H1 (cell line): ENCODE measurements at regions not wholly inside any gene's neighbourhood (a gene's known extent, or its start where the extent isn't known, plus 50 kb on each side); places are given as distances from the start of the nearest gene placed in this dataset.

ENCODE experiments used
- CTCF ChIA-PET: fragments of 300-600 bp; sonication (Branson Sonifier 250); formaldehyde crosslinking; loops from one replicate; lab custom pipeline; 2021; ENCODE audit not compliant: partially characterized antibody; lab: Charles Lee
- POLR2A ChIA-PET: fragments of 300-600 bp; sonication (Branson Sonifier 250); formaldehyde crosslinking; loops from one replicate; lab custom pipeline; 2021; ENCODE audit warnings: inconsistent platforms; ENCODE audit not compliant: partially characterized antibody; lab: Charles Lee
- DNase-seq, 2 experiments: peaks; one replicate each; pipeline versions ENCODE4 v3.0.0 to v3.0.0-alpha.2; 2010 to 2022; ENCODE audit warnings: low spot score in 2 of 2, low read depth in 1 of 2, mixed read lengths in 1 of 2
- FAIRE-seq: peaks from 2 replicates; lab custom pipeline; 2011; peaks lifted over from hg19 to GRCh38; lab: Jason Lieb, UNC
- H2AFZ ChIP-seq: 2 replicates; pipeline ENCODE4 v1.8.1; 2012; ENCODE audit warnings: low read length, inconsistent platforms
- H2AK5ac ChIP-seq: 2 replicates; pipeline ENCODE4 v1.6.1; 2013; ENCODE audit warnings: low read depth, low read length
- H2BK120ac ChIP-seq: replicated peaks from 2 replicates; pipeline ENCODE3; 2013; ENCODE audit warnings: low read depth, low read length, inconsistent platforms
- H2BK12ac ChIP-seq: 2 replicates; pipeline ENCODE4 v1.6.1; 2013; ENCODE audit warnings: low read depth, low read length
- H2BK15ac ChIP-seq: 2 replicates; pipeline ENCODE4 v1.6.1; 2013; ENCODE audit warnings: low read length
- H2BK20ac ChIP-seq: 2 replicates; pipeline ENCODE4 v1.6.1; 2013; ENCODE audit warnings: low read length
- H2BK5ac ChIP-seq: 2 replicates; pipeline ENCODE4 v1.6.1; 2013; ENCODE audit warnings: low read depth, low read length
- H3K14ac ChIP-seq: 2 replicates; pipeline ENCODE4 v1.6.1; 2013; ENCODE audit warnings: inconsistent platforms; ENCODE audit not compliant: insufficient read length
- H3K18ac ChIP-seq: 2 replicates; pipeline ENCODE4 v1.6.1; 2013; ENCODE audit warnings: low read length; ENCODE audit errors: extremely low read depth
- H3K23ac ChIP-seq: 2 replicates; pipeline ENCODE4 v1.6.1; 2013; ENCODE audit warnings: inconsistent platforms; ENCODE audit not compliant: insufficient read length
- H3K23me2 ChIP-seq: 2 replicates; pipeline ENCODE4 v1.6.1; 2013; ENCODE audit warnings: low read depth, low read length
- H3K27ac ChIP-seq: 2 replicates; pipeline ENCODE4 v1.6.1; 2011; ENCODE audit warnings: low read depth, low read length, inconsistent platforms
- H3K27me3 ChIP-seq, 4 experiments: replicated peaks in 1 of 4; 1 replicate in 1 of 4; 2 replicates in 3 of 4; pipeline versions ENCODE4 v1.6.1 to v1.8.1; 2011 to 2013; ENCODE audit warnings: low read length in 3 of 4, mild to moderate bottlenecking in 3 of 4, inconsistent platforms in 2 of 4, mixed read lengths in 2 of 4, moderate library complexity in 1 of 4; ENCODE audit not compliant: control insufficient read depth in 3 of 4, insufficient read depth in 3 of 4; ENCODE audit errors: extremely low read depth in 1 of 4
- H3K36me3 ChIP-seq, 4 experiments: 2 replicates each; pipeline versions ENCODE4 v1.6.1 to v1.8.1; 2011 to 2013; ENCODE audit warnings: mild to moderate bottlenecking in 4 of 4, low read length in 3 of 4, moderate library complexity in 2 of 4, control low read depth in 1 of 4, inconsistent platforms in 1 of 4; ENCODE audit not compliant: insufficient read depth in 4 of 4, control insufficient read depth in 2 of 4
- H3K4ac ChIP-seq: replicated peaks from 2 replicates; pipeline ENCODE3; 2013; ENCODE audit warnings: low read length, low read depth, mixed read lengths, inconsistent platforms; ENCODE audit not compliant: insufficient read length
- H3K4me1 ChIP-seq, 4 experiments: replicated peaks in 1 of 4; 1 replicate in 1 of 4; 2 replicates in 3 of 4; pipeline versions ENCODE4 v1.6.1 to v1.8.1; 2011 to 2013; ENCODE audit warnings: low read length in 3 of 4, inconsistent platforms in 2 of 4, mixed read lengths in 1 of 4; ENCODE audit not compliant: insufficient read depth in 4 of 4, control insufficient read depth in 3 of 4
- H3K4me2 ChIP-seq, 2 experiments: 2 replicates each; pipeline versions ENCODE4 v1.6.1 to v1.8.1; 2011 to 2013; ENCODE audit warnings: low read depth in 2 of 2, low read length in 2 of 2, control low read depth in 1 of 2, inconsistent platforms in 1 of 2, mild to moderate bottlenecking in 1 of 2; ENCODE audit not compliant: insufficient read depth in 1 of 2
- H3K4me3 ChIP-seq, 4 experiments: fragments of 200-600, 300-600 bp in 1 of 4; sonication (generic), shearing (Covaris generic), sonication (Bioruptor Twin) in 1 of 4; 2 replicates each; pipeline versions ENCODE4 v1.5.1 to v1.8.1; 2011 to 2016; ENCODE audit warnings: low read length in 4 of 4, low read depth in 3 of 4, control low read depth in 2 of 4, inconsistent platforms in 2 of 4, mild to moderate bottlenecking in 2 of 4, mixed read lengths in 1 of 4, moderate library complexity in 1 of 4; ENCODE audit not compliant: insufficient read depth in 2 of 4; ENCODE audit errors: extremely low read depth in 1 of 4
- H3K56ac ChIP-seq: replicated peaks from 2 replicates; pipeline ENCODE3; 2013; ENCODE audit warnings: low read depth, mild to moderate bottlenecking, mixed read lengths, low read length, inconsistent platforms; ENCODE audit not compliant: insufficient read length
- H3K79me1 ChIP-seq: 2 replicates; pipeline ENCODE4 v1.6.1; 2013; ENCODE audit warnings: low read depth, low read length, control low read depth
- H3K79me2 ChIP-seq, 2 experiments: 2 replicates each; pipeline versions ENCODE4 v1.6.1 to v1.8.1; 2012 to 2013; ENCODE audit warnings: low read length in 2 of 2, mild to moderate bottlenecking in 2 of 2, inconsistent platforms in 1 of 2; ENCODE audit not compliant: insufficient read depth in 2 of 2, control insufficient read depth in 1 of 2
- H3K9ac ChIP-seq, 4 experiments: replicated peaks in 1 of 4; 1 replicate in 1 of 4; 2 replicates in 3 of 4; pipeline versions ENCODE4 v1.6.1 to v1.8.1; 2011 to 2013; ENCODE audit warnings: low read depth in 3 of 4, low read length in 3 of 4, control low read depth in 2 of 4, mild to moderate bottlenecking in 2 of 4, moderate library complexity in 2 of 4, inconsistent platforms in 1 of 4; ENCODE audit errors: extremely low read depth in 1 of 4
- H3K9me3 ChIP-seq, 2 experiments: 2 replicates each; pipeline versions ENCODE4 v1.6.1 to v1.8.1; 2012 to 2013; ENCODE audit warnings: mild to moderate bottlenecking in 2 of 2, moderate library complexity in 2 of 2, control low read depth in 1 of 2, inconsistent platforms in 1 of 2, low read depth in 1 of 2, low read length in 1 of 2, mixed read lengths in 1 of 2; ENCODE audit not compliant: insufficient read depth in 2 of 2
- H4K20me1 ChIP-seq, 2 experiments: replicated peaks in 1 of 2; 2 replicates each; pipeline versions ENCODE3 to v1.8.1; 2011 to 2013; ENCODE audit warnings: inconsistent platforms in 2 of 2, low read length in 2 of 2, mild to moderate bottlenecking in 1 of 2; ENCODE audit not compliant: insufficient read depth in 2 of 2, control insufficient read depth in 1 of 2
- H4K5ac ChIP-seq: 2 replicates; pipeline ENCODE4 v1.6.1; 2013; ENCODE audit warnings: low read length, low read depth, mixed read lengths, inconsistent platforms; ENCODE audit not compliant: insufficient read length
- H4K8ac ChIP-seq: 2 replicates; pipeline ENCODE4 v1.8.0; 2013; ENCODE audit warnings: mild to moderate bottlenecking, moderate library complexity, low read length, inconsistent platforms; ENCODE audit not compliant: insufficient read depth; ENCODE audit errors: extremely low read depth
- H4K91ac ChIP-seq: replicated peaks from 2 replicates; pipeline ENCODE3; 2013; ENCODE audit warnings: low read length, mixed read lengths, inconsistent platforms; ENCODE audit not compliant: insufficient read length
- CHD7 ChIP-seq: fragments of 300-600 bp; sonication (generic); IDR thresholded peaks from 2 replicates; pipeline ENCODE4 v1.7.1; 2012; ENCODE audit warnings: low read length, moderate library complexity, mild to moderate bottlenecking, inconsistent platforms; ENCODE audit not compliant: insufficient replicate concordance
- WGBS, 2 experiments: shearing (Covaris generic) in 1 of 2; methylation state at CpG; one replicate each; pipeline versions ENCODE4 v1.1.6 to v1.1.7; 2013 to 2015; ENCODE audit warnings: low lambda C conversion rate in 2 of 2, mixed read lengths in 2 of 2, inconsistent platforms in 1 of 2, low coverage in 1 of 2, missing lambda C conversion rate in 1 of 2; ENCODE audit not compliant: insufficient replicate concordance in 2 of 2, insufficient coverage in 1 of 2, insufficient read length in 1 of 2; ENCODE audit errors: extremely low coverage in 1 of 2, missing lambda C conversion rate in 1 of 2; 5-methylcytosine and 5-hydroxymethylcytosine counted together

GRCh38 chr14:84080944-84081343, 1449.0 kb upstream of the FLRT2 start:
- H3K36me3 ChIP-seq = no peaks in the 10 kb centered on the region
- no peak overlapping the region for H2AFZ ChIP-seq
- H3K23me2 ChIP-seq = no peaks in the 10 kb centered on the region
- H2BK15ac ChIP-seq = no peak overlapping the region
- CTCF ChIA-PET = no interaction called here
- no peak overlapping the region for H3K14ac ChIP-seq
- H3K79me1 ChIP-seq = no peaks in the 10 kb centered on the region
- H2BK12ac ChIP-seq = no peak overlapping the region
- no peak overlapping the region for H2BK20ac ChIP-seq
- no peak overlapping the region for H3K27ac ChIP-seq
- H3K9me3 ChIP-seq = peaks cover 0 to 5% of the 10 kb centered on the region in 2 experiments; a peak in 1 of 4 replicates
- POLR2A ChIA-PET = no interaction called here
- no peaks in the 10 kb centered on the region for H4K20me1 ChIP-seq
- H3K4me2 ChIP-seq = no peak overlapping the region
- WGBS, 2 experiments = 92% methylated on average over 1 of the region's 1 CpG; no CpG with 5 or more reads in 1 of the 2 experiments
- H2AK5ac ChIP-seq = no peak overlapping the region
- no peak overlapping the region for H4K8ac ChIP-seq
- no peak overlapping the region for H3K9ac ChIP-seq
- H3K56ac ChIP-seq = no peak overlapping the region
- H2BK5ac ChIP-seq = no peak overlapping the region
- H4K91ac ChIP-seq = no peak overlapping the region
- H3K18ac ChIP-seq = no peak overlapping the region
- no peak overlapping the region for H4K5ac ChIP-seq
- no peak overlapping the region for H3K4ac ChIP-seq
- no peaks in the 10 kb centered on the region for H3K79me2 ChIP-seq
- no peak overlapping the region for H3K4me3 ChIP-seq
- no peaks in the 10 kb centered on the region for H3K27me3 ChIP-seq
- FAIRE-seq (no peak), DNase-seq (no peak)
- no peak overlapping the region for H2BK120ac ChIP-seq
- no peak overlapping the region for H3K23ac ChIP-seq
- H3K4me1 ChIP-seq = no peaks in the 10 kb centered on the region
- no peak for TF ChIP-seq CHD7
